ENCODE measurements at regions not wholly inside any gene's neighbourhood (a gene's known extent, or its start where the extent isn't known, plus 50 kb on each side); places are given as distances from the start of the nearest gene placed in this dataset.
"Not testable (repeated sequence)": the region's sequence is repeated elsewhere in the genome, so short reads cannot be mapped to it uniquely, and the experiment has no call there.

DNA sequence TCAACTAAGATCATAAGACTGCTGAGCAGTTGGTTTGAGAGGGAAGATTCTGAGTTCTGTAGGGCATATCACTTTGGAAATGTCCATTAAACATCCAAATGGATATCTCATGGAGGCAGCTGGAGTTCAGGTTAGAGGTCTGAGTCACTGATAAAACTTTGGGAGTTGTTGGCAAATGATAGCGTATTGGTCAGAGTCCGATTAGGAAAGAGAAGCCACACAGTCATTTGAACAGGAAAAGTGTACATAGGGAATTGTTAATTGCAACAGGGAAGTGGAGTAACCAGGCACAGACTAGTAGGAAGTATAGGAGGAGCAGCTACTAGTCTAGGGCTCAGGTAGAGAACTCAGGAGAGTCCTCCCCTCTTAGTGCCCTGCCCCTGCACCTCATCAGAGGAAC lies 126.6 kb upstream of the PTPN20 start:
- H3K79me2 ChIP-seq (ENCODE audit: insufficient read depth, low read length); H3K27me3 ChIP-seq (ENCODE audit: control insufficient read depth in 2 of 2, insufficient read depth in 2 of 2, low read length in 2 of 2); H3K9me3 Mint-ChIP-seq; H3K27ac Mint-ChIP-seq; H3K36me3 ChIP-seq (replicated peaks in 1 of 2; ENCODE audit: control insufficient read depth in 1 of 2, insufficient read depth in 2 of 2, low read length in 2 of 2); H3K27me3 Mint-ChIP-seq (ENCODE audit: low read depth in 3 of 3); H2AFZ ChIP-seq (ENCODE audit: insufficient read depth, low read depth, low read length, poor library complexity, severe bottlenecking); H3K4me2 ChIP-seq (replicated peaks; ENCODE audit: extremely low read depth, low read length, poor library complexity, severe bottlenecking); intact Hi-C loops (cut with micrococcal nuclease); H4K20me1 ChIP-seq (ENCODE audit: insufficient read depth, low read length); H3K4me3 Mint-ChIP-seq; H3K9ac ChIP-seq (ENCODE audit: insufficient read depth, low read length, poor library complexity, severe bottlenecking); H3K9me3 ChIP-seq (replicated peaks in 1 of 2; ENCODE audit: control insufficient read depth in 1 of 2, insufficient read depth in 1 of 2, low read length in 2 of 2); H3K4me1 ChIP-seq (ENCODE audit: control insufficient read depth in 1 of 2, insufficient read depth in 2 of 2, low read length in 2 of 2); DNase-seq; H3K4me3 ChIP-seq (replicated peaks in 1 of 3; ENCODE audit: low read depth in 2 of 3, low read length in 3 of 3); H3K36me3 Mint-ChIP-seq; H3K4me1 Mint-ChIP-seq; H3K27ac ChIP-seq (ENCODE audit: low read depth in 1 of 2, low read length in 2 of 2): not testable (repeated sequence)
- no CpG with 5 or more reads among the region's 2 CpGs for WGBS (ENCODE audit: insufficient coverage)

DNA sequence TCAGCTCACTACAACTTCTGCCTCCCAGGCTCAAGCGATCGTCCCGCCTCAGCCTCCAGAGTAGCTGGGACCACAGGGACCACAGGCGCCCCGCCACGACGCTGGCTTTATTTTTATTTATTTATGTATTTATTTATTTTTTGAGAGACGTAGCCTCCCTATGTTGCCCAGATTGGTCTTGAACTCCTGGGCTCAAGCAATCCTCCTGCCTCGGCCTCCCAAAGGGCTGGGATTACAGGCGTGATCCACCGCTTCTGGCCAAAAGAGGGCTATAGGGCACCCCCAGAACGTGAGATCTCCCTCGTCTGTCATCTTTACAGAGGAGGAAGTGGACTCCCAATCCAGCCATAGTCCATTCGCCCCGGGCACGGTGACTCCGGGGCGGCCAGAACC lies 125.1 kb upstream of the PTPN20 start:
- Histone ChIP-seq H3K4me3 (replicated peaks in 1 of 3; ENCODE audit: low read depth in 2 of 3, low read length in 3 of 3) (peak overlapping the region in 1 of 3 experiments; percentile 75), H3K9ac (ENCODE audit: insufficient read depth, low read length, poor library complexity, severe bottlenecking) (peak overlapping the region; percentile 69), H2AFZ (ENCODE audit: insufficient read depth, low read depth, low read length, poor library complexity, severe bottlenecking) (peak overlapping the region; percentile 75)
- H4K20me1 ChIP-seq (ENCODE audit: insufficient read depth, low read length); H3K36me3 Mint-ChIP-seq; H3K27me3 Mint-ChIP-seq (ENCODE audit: low read depth in 3 of 3); H3K27ac Mint-ChIP-seq; H3K79me2 ChIP-seq (ENCODE audit: insufficient read depth, low read length); H3K4me1 ChIP-seq (ENCODE audit: control insufficient read depth in 1 of 2, insufficient read depth in 2 of 2, low read length in 2 of 2); H3K36me3 ChIP-seq (replicated peaks in 1 of 2; ENCODE audit: control insufficient read depth in 1 of 2, insufficient read depth in 2 of 2, low read length in 2 of 2); intact Hi-C loops (cut with micrococcal nuclease); H3K27ac ChIP-seq (ENCODE audit: low read depth in 1 of 2, low read length in 2 of 2); H3K4me1 Mint-ChIP-seq; H3K9me3 Mint-ChIP-seq; H3K27me3 ChIP-seq (ENCODE audit: control insufficient read depth in 2 of 2, insufficient read depth in 2 of 2, low read length in 2 of 2); H3K4me2 ChIP-seq (replicated peaks; ENCODE audit: extremely low read depth, low read length, poor library complexity, severe bottlenecking); H3K9me3 ChIP-seq (replicated peaks in 1 of 2; ENCODE audit: control insufficient read depth in 1 of 2, insufficient read depth in 1 of 2, low read length in 2 of 2); DNase-seq: not testable (repeated sequence)
- peak overlapping the region; percentile 48 to 87 for H3K4me3 Mint-ChIP-seq
- whole genome bisulfite sequencing (ENCODE audit: insufficient coverage) = no CpG with 5 or more reads among the region's 18 CpGs

DNA sequence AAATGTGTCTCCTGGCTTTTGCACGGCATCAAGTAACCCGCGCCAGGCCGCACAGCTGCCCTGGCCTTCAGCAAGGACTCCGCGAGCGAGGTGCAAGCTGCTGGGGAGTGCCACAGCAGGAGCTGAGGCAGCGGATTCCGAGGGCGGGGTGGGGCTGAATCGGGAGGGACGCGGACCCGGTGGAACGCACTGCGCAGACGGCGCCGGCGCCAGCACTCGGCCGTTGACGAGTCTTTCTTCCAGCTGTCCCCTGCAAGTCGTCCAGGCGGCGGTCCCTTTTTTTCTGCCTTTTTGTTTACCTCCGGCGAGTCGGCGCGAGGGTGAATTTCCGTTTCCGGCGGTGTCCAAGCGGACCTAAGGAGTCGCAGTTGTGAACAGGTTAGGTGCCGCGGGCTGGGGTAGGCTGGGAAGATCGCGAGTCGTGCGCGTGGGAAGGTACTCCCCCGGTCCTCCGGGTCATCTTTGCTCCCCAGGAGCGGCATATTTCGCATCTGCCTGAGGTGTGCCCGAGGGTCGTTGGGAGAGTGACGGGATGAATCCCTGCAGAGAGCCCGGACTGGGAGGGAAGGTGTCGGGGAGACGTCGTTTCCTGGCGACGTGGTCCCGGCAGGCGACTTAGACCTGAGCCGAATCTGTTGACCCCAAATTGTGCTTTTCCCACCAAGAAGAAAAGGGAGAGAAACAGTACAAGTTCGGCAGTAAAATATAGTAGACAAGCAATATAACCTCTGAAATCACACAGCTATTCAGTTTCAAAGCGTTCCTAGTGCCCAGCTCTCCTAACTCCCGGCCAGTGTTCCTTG lies 124.5 kb upstream of the PTPN20 start:
- H3K4me1 ChIP-seq (ENCODE audit: control insufficient read depth in 1 of 2, insufficient read depth in 2 of 2, low read length in 2 of 2); H3K27me3 Mint-ChIP-seq (ENCODE audit: low read depth in 3 of 3); H3K27me3 ChIP-seq (ENCODE audit: control insufficient read depth in 2 of 2, insufficient read depth in 2 of 2, low read length in 2 of 2); H4K20me1 ChIP-seq (ENCODE audit: insufficient read depth, low read length); intact Hi-C loops (cut with micrococcal nuclease); H3K9me3 ChIP-seq (replicated peaks in 1 of 2; ENCODE audit: control insufficient read depth in 1 of 2, insufficient read depth in 1 of 2, low read length in 2 of 2); H3K4me1 Mint-ChIP-seq; H3K27ac ChIP-seq (ENCODE audit: low read depth in 1 of 2, low read length in 2 of 2); H3K9me3 Mint-ChIP-seq; H3K36me3 ChIP-seq (replicated peaks in 1 of 2; ENCODE audit: control insufficient read depth in 1 of 2, insufficient read depth in 2 of 2, low read length in 2 of 2); H3K36me3 Mint-ChIP-seq; H3K79me2 ChIP-seq (ENCODE audit: insufficient read depth, low read length): not testable (repeated sequence)
- Histone ChIP-seq H3K4me2 (replicated peaks; ENCODE audit: extremely low read depth, low read length, poor library complexity, severe bottlenecking) (peak overlapping the region; percentile 65), H3K9ac (ENCODE audit: insufficient read depth, low read length, poor library complexity, severe bottlenecking) (peak overlapping the region; percentile 69), H2AFZ (ENCODE audit: insufficient read depth, low read depth, low read length, poor library complexity, severe bottlenecking) (peak overlapping the region; percentile 75), H3K4me3 (replicated peaks in 1 of 3; ENCODE audit: low read depth in 2 of 3, low read length in 3 of 3) (peak overlapping the region; percentile 53 to 75 (median 61))
- WGBS (ENCODE audit: insufficient coverage) = no CpG with 5 or more reads among the region's 62 CpGs
- Mint-ChIP-seq H3K27ac (peak overlapping the region in 4 of 7 donors; percentile 35 to 71 (median 58)), H3K4me3 (peak overlapping the region; percentile 87 to 98)
- peak in 2 of 3 donors; percentile 6 to 8 for DNase-seq
